Stimulated activated CD4-positive, alpha-beta T cell treated with anti-CD3 and anti-CD28 coated beads, Interleukin-2, amount 100 ng/mL, for 4 hours (primary cell): ENCODE measurements at regions not wholly inside any gene's neighbourhood (a gene's known extent, or its start where the extent isn't known, plus 50 kb on each side); places are given as distances from the start of the nearest gene placed in this dataset.

Source experiments
- DNase-seq: peaks from one replicate; pipeline ENCODE4 v3.0.0-alpha.2; 2020; ENCODE audit warnings: low read depth

DNA sequence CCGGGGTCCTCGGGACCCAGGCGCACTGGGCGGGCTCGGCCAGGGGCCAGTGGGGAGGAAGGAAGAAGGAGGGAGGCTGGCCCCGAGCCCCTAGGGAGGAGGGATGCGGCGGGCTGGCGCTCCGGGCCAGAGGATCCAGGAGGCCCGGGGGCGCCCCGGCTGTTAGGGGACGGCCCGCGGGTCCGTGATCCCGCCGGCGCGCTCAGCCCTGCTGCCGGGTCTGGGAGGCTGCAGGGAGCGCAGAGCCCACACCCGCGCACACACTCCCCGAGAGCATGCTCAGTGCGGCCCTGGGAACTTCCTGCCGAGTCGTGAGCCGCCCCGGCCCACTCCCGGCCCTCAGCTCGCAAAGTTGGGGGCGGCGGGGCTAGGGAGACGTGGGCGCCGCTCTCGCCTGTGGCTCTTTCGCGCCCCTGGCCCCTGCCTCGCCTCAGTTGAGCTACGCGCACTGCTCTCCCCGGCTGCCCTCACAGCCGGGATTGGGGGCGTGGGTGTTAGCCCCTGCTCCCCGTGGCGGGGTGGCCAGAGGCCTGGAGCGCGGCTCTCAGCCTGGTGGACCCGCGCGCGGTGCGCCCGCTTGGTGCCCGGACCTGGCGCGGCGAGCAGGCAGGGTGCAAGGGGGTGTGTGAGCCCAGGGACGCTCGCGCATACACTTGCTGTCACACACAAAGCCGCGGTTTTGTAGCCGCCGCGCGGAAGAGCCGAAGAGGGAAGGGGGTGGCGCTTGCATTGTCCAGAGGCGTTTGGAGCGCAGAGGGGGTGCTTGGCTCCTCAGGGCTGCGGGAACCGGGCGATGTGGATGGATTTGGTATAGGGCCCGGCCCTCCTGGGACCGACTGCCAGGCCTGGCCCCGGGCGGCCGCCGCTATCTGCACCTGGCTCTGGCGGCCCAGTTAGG is 132.9 kb upstream of the MGAT5 start:
- peak; percentile 66 for DNase-seq

DNA sequence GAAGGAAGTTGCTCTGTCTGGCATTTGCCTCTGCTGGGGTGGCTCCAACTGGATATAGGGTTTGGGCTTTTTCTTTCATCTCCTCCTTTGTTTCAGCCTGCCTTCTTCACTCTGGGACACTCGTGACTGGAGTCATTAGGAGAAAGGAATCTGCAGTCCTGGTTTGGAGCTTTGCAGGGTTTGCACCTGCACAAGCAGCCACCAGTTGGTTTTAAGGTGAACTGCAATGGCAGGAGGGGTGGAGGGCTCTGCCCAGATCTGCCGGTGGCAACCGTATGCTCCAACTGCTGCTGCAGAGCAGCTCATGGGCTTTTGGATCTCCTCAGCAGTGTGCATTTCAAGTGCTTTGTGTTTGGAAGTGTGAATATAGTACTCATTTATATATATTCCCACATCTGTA is 131.3 kb upstream of the MGAT5 start:
- no peak for DNase-seq

DNA sequence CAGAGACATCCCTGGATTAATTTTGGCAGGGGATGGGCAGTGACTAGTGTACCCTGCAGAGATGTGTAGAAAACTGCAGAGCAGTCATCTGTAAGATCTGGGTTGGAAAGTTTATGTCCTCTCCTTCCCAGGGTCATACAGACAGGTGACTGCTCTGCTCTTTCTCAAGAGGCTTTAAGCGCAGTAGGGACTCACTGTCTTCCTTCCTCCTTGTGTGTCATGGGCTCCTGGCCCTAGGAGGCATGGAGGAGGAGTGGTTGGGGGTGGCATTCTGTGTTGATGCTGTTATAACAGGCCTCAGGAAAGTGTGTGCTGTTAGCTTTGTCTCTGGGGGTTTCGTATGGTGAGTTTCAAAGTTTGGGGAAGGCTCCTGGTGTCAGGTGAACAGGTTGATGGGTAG is 130.5 kb upstream of the MGAT5 start:
- DNase-seq = no peak

DNA sequence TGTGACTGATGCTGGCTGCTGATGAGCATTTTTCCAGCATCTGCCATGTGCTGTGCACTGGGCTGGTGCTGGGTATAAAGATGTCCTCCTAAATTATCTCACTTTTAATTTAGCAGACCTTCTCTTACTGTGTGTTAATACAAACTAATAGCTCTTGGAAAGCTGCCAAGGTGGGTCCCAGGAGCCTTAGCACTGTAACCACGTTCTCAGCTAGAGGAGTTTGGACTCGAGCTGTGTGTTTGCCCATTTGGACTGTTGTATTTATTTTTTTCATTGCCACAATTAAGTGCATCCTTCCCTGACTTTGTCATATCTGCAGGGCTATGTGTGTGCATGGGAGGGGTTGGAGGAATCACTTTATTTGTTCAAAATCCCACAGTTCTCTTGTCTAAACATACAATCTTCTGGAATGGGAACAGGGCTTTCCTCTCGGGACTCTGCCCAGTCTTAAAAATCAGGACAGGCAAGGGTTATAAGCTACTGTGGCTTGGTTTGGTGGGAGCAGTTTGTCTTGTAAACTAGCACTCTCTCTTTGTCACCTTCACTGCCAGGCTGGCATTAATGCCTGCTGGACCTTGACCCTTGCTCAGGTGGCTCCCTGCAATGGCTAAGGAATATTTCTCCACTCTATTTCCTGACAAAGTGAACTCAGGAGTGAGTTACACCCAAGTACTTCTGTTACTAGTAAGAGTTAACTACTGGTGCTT is 129.7 kb upstream of the MGAT5 start:
- DNase-seq = no peak

DNA sequence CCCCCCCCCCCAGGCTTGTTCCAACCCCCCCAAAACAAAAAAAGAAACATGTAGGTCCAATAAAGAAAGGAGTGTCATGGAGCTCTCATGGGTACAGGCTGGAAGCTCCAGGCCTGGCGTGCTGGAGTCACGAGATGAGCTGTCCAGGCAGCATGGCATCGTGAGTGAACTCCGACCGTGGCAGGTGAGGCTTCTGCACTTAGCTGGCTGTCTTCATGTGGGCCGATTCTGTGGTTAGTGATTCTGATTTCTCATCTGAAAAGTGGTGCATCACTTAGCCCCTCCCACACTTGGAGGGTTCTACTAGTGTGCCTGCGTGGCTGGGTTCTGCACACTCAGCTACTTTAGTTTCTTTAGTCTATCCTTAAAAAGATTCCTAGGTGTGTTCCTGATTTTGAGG is 126.4 kb upstream of the MGAT5 start:
- peak; percentile 66 for DNase-seq

DNA sequence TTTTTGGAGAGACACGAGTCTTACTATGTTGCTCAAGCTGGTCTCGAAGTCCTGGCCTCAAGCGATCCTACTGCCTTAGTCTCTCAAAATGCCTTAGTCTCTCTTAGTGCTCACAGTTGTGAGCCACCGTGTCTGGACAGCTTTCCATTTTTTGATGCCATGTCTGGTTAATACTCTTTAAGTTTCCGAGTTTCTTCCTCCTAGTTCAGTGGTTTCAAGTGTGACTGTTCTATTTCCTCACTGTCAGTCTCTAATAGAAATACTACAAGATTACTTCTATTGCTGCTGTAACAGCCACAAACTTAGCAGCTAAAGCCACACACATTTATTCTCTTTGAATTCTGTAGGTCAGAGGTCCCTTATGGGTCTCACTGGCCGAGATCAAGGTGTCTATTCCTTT is 125.1 kb upstream of the MGAT5 start:
- no peak for DNase-seq

DNA sequence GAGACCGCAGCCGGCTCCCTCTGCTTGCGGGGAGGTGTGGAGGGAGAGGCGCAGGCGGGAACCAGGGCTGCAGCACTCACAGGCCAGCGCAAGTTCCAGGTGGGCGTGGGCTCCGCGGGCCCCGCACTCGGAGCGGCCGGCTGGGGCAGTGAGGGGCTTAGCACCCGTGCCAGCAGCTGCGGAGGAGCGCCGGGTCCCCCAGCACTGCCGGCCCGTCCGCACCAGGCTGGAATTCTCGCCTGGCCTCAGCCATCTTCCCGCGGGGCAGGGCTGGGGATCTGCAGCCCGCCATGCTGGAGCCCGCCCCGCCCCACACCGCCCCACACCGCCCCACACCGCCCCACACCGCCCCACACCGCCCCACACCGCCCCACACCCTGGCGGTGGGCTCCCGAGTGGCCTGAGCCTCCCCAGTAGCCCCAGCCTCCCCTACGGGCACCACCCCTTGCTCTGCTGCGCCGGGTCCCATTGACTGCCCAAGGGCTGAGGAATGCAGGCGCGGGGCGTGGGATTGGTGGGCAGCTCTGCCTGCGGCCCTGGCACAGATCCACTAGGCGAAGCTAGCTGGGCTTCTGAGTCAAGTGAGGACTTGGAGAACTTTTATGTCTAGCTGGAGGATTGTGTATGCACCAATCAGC is 123.9 kb upstream of the MGAT5 start:
- no peak for DNase-seq

DNA sequence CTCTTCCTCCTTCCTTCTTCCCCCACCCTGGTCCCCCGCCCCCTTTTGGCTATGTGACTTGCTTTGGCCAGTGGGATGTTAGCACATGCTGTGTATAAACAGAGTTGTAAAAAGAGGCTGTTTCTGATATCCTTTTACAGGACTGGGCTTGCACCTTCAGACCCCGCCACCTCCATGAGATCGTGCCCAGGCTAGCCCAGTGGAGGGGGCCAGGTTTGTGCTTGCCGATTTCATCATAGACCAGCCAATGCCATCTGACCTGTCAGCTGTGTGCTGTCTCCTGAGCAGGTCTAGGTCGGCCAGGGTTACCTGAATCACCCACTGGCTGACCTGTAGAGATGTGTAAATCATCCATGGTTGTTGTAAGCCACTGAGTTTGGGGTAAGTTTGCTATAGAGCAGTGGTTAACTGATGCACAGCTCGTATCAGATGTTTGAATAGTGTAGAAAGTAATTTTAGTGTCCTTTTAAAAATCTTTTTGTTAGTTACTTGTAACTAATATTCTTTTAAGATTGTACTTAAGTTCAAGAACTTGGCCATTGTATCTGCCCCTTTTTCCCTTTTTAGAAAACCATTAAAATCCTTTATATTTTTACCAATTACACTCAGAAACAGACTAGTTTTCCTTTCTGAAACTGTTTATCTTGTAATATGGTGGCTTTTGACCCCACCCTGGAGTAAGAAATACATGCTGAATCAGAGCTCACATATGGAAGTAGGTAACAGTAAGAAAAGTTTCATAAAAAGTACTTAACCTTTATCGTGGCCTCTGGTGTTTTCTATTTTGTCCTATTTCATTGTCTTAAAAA is 122.0 kb upstream of the MGAT5 start:
- no peak for DNase-seq

DNA sequence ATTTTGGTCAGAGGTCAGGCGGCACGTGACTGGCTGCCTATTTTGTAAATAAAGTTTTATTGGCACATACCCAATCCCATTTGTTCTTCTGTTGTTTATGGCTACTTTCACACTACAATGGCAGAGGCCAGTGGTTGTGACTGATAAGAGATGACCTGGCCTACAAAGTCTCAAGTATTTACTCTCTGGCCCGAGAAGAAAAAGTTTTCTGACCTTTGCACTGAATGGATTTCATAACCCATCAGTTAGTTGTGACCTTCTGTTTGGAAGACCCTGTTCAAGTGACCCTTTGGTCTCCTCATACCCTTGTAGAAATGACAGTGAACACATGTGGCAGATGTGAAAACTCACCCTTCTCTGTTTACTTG is 121.4 kb upstream of the MGAT5 start:
- DNase-seq = no peak

DNA sequence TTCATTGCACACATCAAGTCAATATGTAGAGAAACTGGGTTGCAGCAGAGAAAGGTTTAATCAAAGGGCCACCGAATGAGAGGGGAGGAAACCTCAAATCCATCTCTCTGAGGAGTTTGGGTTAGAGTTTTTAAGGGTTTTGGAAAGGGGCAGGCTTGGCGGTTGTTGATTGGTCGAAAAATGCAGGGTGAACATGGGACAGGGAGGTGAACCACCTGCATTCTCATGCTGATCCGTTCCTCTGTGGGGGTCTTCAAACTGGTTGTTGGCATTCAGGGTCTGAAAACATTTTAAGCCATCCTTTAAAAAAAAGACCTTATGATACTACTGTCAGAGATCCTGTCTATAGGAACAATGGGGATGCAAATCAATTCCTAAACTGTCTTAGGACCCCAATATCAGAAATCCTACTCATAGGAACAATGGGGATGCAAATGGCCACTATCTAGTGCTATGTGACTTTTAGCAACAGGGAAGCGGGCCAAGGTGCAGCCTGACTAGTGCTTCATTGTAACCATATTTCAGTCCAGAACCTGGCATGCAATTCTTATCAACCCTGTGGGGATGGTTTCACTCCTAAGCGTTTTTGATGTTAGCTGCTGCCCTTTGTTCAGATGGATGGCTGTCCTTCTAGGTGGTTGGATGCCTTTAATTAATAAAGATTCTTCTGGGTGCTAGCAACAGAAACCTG is 120.1 kb upstream of the MGAT5 start:
- DNase-seq = no peak

DNA sequence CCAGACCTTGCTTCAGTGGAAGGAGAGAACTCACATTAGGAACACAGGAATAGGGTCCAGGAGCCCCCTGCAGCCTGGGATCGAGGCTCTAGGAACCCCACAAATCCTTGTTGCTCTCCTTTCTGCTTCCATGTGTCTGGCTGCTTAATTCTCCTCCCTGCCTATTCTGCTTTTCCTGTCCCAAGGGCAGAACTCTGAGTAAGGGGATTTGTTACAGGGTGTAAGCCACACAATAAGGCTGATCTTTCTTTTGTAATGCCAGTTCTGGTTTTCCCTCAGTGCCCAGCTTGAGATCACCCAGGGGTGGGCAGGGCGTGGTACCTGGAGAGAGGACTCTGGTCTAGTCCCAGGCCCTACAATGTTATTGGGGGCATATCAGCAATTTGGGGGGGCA is 119.6 kb upstream of the MGAT5 start:
- no peak for DNase-seq

DNA sequence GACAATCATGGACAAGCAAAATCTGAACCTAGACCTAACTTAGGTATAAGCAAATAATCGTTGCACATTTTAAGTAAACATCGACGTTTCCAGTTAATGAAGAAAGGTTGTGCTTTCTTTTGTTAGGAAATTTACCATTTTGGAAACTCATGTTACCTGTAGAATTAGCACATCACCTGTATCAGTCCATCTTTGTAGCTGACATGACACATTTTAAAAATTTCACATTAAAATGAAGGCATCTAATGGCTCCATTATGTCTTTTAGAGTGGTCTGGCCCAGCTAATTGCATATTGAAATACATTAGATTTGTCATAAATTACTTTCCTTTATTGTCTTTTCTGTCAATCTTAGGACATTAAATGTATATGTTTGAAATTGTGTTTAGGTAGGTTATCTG is 119.0 kb upstream of the MGAT5 start:
- no peak for DNase-seq

DNA sequence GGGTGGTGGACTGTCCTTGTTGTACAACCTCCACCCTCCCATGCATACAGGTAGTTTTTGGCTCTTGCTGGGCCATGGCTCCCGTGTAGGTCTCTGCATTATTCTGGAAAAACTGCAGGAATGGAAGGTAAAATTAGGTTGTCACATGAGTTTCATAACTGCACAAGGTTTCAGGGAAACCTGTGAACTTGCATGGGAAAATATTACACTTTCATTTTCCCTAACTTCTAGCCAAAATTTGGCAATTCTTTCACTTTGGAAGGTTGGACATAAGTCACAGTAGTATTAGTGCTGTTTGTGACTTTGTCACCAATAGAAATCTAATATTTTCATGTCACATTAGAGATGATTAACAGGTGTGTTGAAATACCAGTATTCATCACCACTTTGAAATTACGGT is 118.1 kb upstream of the MGAT5 start:
- DNase-seq = no peak

DNA sequence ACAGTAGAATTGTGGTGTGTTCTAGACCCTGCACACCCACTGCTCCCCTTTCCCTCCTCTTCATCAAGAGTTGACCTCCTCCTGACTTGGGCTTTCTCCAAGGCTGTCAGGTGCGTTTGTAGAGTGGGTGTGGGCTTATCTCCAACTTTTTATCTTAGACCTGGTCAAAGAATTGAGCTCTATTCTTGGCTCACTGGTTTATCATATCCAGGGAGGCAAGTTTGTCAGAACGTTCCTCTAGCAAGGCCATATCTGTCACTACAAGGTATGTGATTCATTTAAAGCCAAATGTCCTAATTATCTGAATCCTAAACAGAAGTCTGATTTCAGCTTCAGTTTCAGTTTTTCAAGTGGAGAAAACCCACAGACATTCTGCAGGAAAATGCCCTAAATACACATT is 117.1 kb upstream of the MGAT5 start:
- no peak for DNase-seq

DNA sequence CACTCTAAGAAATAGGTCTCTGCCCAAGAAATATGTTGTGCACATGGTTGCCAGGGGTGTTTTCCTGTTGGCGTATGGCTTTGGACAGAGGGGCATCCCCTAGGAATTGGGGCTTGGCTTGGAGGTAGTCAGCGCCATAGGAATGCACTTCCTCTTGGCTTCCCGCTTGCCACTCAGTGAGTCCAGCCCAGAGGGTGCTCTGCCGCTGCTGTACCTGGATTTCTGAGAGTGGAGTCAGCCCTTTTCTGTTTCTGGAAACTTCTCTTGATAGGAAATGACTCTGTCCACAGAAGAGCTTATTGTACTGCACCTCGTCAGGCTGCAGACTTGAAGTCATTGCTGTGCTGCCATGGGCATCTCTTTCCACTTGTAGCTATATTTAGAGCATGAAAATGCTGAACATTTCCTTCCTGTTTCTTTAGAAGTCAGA is 116.7 kb upstream of the MGAT5 start:
- no peak for DNase-seq

DNA sequence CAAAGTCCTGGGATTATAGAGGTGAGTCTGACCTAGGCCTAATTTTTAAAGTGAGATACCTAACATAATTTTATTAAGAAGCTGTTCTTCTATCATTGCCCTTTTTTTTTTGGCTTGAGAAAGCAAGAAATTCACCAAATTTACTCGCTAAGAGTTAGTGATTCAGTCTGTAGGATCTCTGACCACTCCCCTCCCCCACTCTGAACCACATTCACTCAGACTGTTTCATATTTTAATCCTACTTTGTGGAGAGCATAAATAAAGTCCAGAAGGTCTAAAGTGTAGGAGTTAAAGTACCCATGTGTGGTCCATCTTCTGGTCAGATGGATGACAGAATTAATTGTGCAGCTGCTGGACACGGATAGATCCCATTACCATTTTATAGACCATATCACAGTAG is 115.8 kb upstream of the MGAT5 start:
- DNase-seq = no peak

DNA sequence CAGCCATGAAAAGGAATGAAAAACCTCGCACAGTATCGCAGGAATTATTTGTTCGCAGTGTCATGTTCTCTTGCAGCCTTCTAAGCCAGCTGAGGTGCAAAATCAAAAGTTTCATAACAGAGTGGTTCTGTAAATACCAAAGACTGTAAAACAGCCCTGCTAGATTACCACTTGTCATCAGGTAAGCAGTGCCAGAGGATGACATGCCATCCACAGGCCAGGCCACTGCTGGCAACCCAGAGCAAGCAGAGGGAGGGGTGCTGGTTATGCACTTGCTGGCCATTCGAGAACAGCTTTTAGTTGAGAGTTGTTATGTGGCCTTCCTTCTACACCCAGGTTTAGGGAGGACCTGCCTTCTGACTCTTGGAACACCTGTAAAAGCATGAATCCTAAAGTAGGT is 114.3 kb upstream of the MGAT5 start:
- no peak for DNase-seq

DNA sequence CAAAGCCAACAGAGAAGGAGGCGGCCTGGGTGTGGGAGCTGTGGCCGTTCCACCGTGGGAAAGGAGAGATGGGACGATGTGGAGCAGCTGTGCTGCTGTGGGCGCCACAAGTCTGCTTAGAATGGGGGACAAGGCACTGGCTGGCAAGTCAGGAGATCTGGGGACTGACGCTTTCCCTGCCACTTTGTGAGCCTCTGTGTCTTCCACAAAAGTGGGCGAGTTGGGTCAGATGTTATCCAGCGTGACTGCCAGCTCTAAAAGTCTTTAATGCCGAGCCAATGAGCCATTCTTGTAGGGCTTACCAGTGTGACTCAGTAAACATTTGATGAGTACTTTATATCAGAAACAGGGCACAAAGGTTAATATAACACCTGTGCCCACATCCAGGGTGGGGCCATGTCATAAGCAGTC is 113.6 kb upstream of the MGAT5 start:
- no peak for DNase-seq

DNA sequence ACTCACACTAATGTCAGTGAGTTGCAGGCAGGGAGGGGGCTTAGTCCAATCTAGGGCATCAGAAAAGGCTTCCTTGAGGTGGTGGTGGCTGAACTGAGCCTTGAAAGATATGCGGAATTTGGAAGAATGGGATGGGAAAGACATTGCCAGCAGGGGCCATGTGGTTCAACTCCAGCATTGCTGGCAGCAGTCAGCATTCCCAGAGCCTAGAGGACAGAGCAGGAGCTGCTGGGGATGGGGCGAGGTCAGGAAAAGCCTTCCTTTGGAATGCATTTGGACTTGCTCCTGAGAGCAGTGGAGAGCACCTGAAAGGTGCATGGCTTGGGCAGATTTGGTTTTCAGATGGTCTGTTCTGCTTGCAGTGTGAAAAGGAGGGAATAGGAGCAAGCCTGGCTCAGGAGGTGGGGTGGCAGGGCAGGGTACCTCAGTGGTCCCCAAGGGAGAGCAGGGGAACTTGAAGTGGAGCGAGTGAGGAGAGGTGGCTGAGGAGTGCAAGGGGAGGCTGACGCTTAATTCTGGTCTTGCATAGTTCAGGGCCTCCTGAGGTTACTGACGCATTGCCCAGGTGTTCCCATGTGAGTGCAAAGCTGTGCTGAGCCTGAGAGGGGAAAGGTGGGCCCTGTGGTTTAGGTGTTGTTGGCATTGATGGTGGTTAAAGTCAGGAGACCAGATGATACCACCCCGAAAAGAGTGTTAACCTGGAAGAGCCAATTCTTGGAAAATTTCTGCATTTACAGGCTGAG is 112.1 kb upstream of the MGAT5 start:
- DNase-seq = no peak

DNA sequence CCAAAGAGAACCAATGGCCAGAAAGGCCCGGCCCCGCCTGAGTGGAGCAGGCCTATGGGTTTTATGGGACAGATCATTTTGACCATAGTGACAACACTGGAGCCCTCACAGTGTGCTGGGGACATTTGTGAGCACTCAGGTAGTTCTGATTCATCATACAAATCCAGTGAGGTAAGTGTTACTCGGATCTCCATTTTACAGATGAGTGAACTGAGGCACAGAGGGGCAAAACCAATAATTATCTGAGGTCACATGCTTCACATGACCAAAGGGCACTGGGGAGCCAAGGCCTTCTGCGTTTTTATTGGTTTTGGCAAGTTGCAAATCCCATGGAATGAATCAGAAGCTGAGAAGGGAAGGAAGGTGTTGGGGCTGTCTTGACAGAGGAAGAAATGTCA is 111.5 kb upstream of the MGAT5 start:
- no peak for DNase-seq

DNA sequence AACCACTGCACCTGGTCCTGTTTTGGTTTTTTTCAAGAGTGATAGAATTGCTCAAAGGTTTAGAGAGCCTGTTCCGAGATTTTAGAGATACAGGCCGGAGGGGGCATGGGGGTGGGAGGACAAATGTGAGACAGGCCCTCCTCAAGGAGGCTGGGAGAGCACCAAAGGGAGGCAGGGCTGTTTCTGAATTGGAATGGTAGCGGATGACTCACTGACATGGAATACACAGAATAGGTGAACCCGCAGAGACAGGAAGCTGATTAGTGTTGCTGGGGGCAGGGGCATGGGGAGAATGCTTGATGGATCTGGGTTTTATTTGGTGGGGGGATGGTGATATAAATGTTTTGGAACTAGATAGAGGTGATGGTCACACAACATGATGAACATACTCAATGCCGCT is 111.0 kb upstream of the MGAT5 start:
- DNase-seq = no peak
